Stimulated activated CD4-positive, alpha-beta T cell treated with anti-CD3 and anti-CD28 coated beads, Interleukin-4, amount 100 ng/mL, for 4 hours (primary cell): ENCODE measurements at regions not wholly inside any gene's neighbourhood (a gene's known extent, or its start where the extent isn't known, plus 50 kb on each side); places are given as distances from the start of the nearest gene placed in this dataset.
"Not testable (repeated sequence)": the region's sequence is repeated elsewhere in the genome, so short reads cannot be mapped to it uniquely, and the experiment has no call there.

Experiments
- DNase-seq, 2 experiments: peaks; one replicate each; pipeline ENCODE4 v3.0.0-alpha.2; 2020

- DNase-seq, result no peak
These were observed 94.5 kb upstream of the F13A1 start for GRCh38 chr6:6414931-6415330.

- DNase-seq, result no peak
These were observed 97.0 kb upstream of the F13A1 start for GRCh38 chr6:6417475-6417874.

GRCh38 chr6:6418421-6418820, 98.0 kb upstream of the F13A1 start:
- no peak for DNase-seq

- DNase-seq, result no peak
These were observed 99.6 kb upstream of the F13A1 start for GRCh38 chr6:6420107-6420506.

- no peak for DNase-seq
These were observed 113.7 kb upstream of the F13A1 start for GRCh38 chr6:6434151-6434550.

- DNase-seq, result no peak
These were observed 114.3 kb upstream of the F13A1 start for GRCh38 chr6:6434723-6435122.

- no peak for DNase-seq
These were observed 115.9 kb upstream of the F13A1 start for GRCh38 chr6:6436366-6436765.

- no peak for DNase-seq
These were observed 116.5 kb upstream of the F13A1 start for GRCh38 chr6:6436946-6437345.

- DNase-seq, result no peak
These were observed 117.8 kb upstream of the F13A1 start for GRCh38 chr6:6438286-6438685.

- no peak for DNase-seq
These were observed 119.3 kb upstream of the F13A1 start for GRCh38 chr6:6439778-6440177.

GRCh38 chr6:6452002-6452401, 131.5 kb upstream of the F13A1 start:
- no peak for DNase-seq

GRCh38 chr6:6453186-6453585, 132.7 kb upstream of the F13A1 start:
- no peak for DNase-seq

GRCh38 chr6:6455272-6455671, 133.2 kb upstream of the LY86 start:
- DNase-seq, result no peak

GRCh38 chr6:6458172-6458571, 130.3 kb upstream of the LY86 start:
- no peak for DNase-seq

- not testable (repeated sequence) for DNase-seq
These were observed 128.6 kb upstream of the LY86 start for GRCh38 chr6:6459963-6460362.

GRCh38 chr6:6460416-6460815, 128.1 kb upstream of the LY86 start:
- no peak for DNase-seq

GRCh38 chr6:6461138-6461537, 127.4 kb upstream of the LY86 start:
- no peak for DNase-seq

GRCh38 chr6:6466967-6467761, 121.4 kb upstream of the LY86 start:
- DNase-seq, result no peak

GRCh38 chr6:6469074-6469473, 119.4 kb upstream of the LY86 start:
- no peak for DNase-seq

- no peak for DNase-seq
These were observed 118.4 kb upstream of the LY86 start for GRCh38 chr6:6470123-6470522.

GRCh38 chr6:6471276-6471675, 117.2 kb upstream of the LY86 start:
- no peak for DNase-seq

- no peak for DNase-seq
These were observed 114.2 kb upstream of the LY86 start for GRCh38 chr6:6474170-6474920.

- DNase-seq, result no peak
These were observed 108.7 kb upstream of the LY86 start for GRCh38 chr6:6479785-6480184.

- no peak for DNase-seq
These were observed 106.3 kb upstream of the LY86 start for GRCh38 chr6:6482256-6482655.

GRCh38 chr6:6483168-6483567, 105.4 kb upstream of the LY86 start:
- DNase-seq, result no peak
